HCT116 (cell line): ENCODE measurements at regions not wholly inside any gene's neighbourhood (a gene's known extent, or its start where the extent isn't known, plus 50 kb on each side); places are given as distances from the start of the nearest gene placed in this dataset.

Experiments used
- ATAC-seq: fragments of 200-7000 bp; cut with Tn5 transposase; 2 replicates; pipeline ENCODE4 v1.9.1; 2020; ENCODE audit warnings: mild to moderate bottlenecking, moderate library complexity
- BruUV-seq: library from RNA; stranded (reverse); fragments of 400-500 nt; replicated peaks from 2 replicates; lab custom pipeline; 2021; lab: Mats Ljungman, UMichigan
- CTCF ChIA-PET: fragments of 300-600 bp; sonication (Branson Sonifier 250); formaldehyde crosslinking; loops from one replicate; lab custom pipeline; 2021; ENCODE audit warnings: antibody characterized with exemption; lab: Charles Lee
- POLR2A ChIA-PET: fragments of 300-600, 350-600 bp; sonication (Branson Sonifier 250); formaldehyde crosslinking; loops from one replicate; lab custom pipeline; 2021; ENCODE audit warnings: antibody characterized with exemption; lab: Charles Lee
- RAD21 ChIA-PET, 2 experiments: fragments of 300-600 bp; sonication (Branson Sonifier 250); formaldehyde crosslinking; loops; one replicate each; lab custom pipeline; 2023; ENCODE audit warnings: low total read pairs in 2 of 2; ENCODE audit not compliant: uncharacterized antibody in 2 of 2, unreplicated experiment in 2 of 2, low non-redundant PET in 1 of 2; lab: Charles Lee
- DNase-seq: peaks from one replicate; pipeline ENCODE4 v3.0.0-alpha.2; 2010; ENCODE audit warnings: low read depth, low spot score
- H2AFZ ChIP-seq: fragments of 200-600 bp; shearing (Covaris generic), sonication (generic); 2 replicates; pipeline ENCODE4 v1.6.1; 2017; ENCODE audit warnings: low read depth, mixed run types, mixed read lengths, antibody characterized with exemption, low read length; ENCODE audit not compliant: poor library complexity, severe bottlenecking
- H3K27ac ChIP-seq: 2 replicates; pipeline ENCODE4 v1.5.1; 2012; ENCODE audit warnings: low read depth, low read length
- H3K27me3 ChIP-seq: fragments of 200-600 bp; sonication (generic); 2 replicates; pipeline ENCODE4 v1.6.1; 2016; ENCODE audit warnings: mixed run types, low read length, mixed read lengths; ENCODE audit not compliant: insufficient read depth
- H3K36me3 ChIP-seq, 2 experiments: fragments of 200-500 bp in 1 of 2; fragments of 200-600 bp in 1 of 2; sonication (Bioruptor generic) in 1 of 2; sonication (generic) in 1 of 2; 2 replicates each; pipeline versions ENCODE4 v1.5.1 to v1.6.1; 2014 to 2016; ENCODE audit warnings: low read length in 2 of 2, inconsistent platforms in 1 of 2, mixed read lengths in 1 of 2, mixed run types in 1 of 2; ENCODE audit not compliant: insufficient read depth in 2 of 2, control insufficient read depth in 1 of 2
- H3K4me1 ChIP-seq, 2 experiments: fragments of 200-600 bp in 1 of 2; sonication (generic) in 1 of 2; 2 replicates each; pipeline versions ENCODE4 v1.5.1 to v1.6.1; 2012 to 2017; ENCODE audit warnings: low read length in 2 of 2, inconsistent platforms in 1 of 2, mild to moderate bottlenecking in 1 of 2, mixed read lengths in 1 of 2, mixed run types in 1 of 2, moderate library complexity in 1 of 2; ENCODE audit not compliant: insufficient read depth in 2 of 2, control insufficient read depth in 1 of 2
- H3K4me2 ChIP-seq: fragments of 200-600 bp; sonication (generic); 2 replicates; pipeline ENCODE4 v1.6.1; 2017; ENCODE audit warnings: mixed run types, low read length, mixed read lengths
- H3K4me3 ChIP-seq, 2 experiments: fragments of 200-600 bp in 1 of 2; sonication (generic) in 1 of 2; replicated peaks in 1 of 2; 2 replicates each; pipeline ENCODE4 v1.5.1; 2011 to 2016; ENCODE audit warnings: low read length in 2 of 2, control low read depth in 1 of 2, low read depth in 1 of 2, mild to moderate bottlenecking in 1 of 2, mixed read lengths in 1 of 2, mixed run types in 1 of 2
- H3K79me2 ChIP-seq: fragments of 200-600 bp; sonication (generic); 2 replicates; pipeline ENCODE4 v1.6.1; 2017; ENCODE audit warnings: mild to moderate bottlenecking, mixed run types, low read length, moderate library complexity, mixed read lengths; ENCODE audit not compliant: insufficient read depth
- H3K9ac ChIP-seq: fragments of 200-600 bp; sonication (generic); 2 replicates; pipeline ENCODE4 v1.6.1; 2016; ENCODE audit warnings: low read length, mixed read lengths
- H3K9me2 ChIP-seq: fragments of 200-600 bp; sonication (generic), shearing (Covaris generic); 2 replicates; pipeline ENCODE4 v1.6.1; 2017; ENCODE audit warnings: mixed run types, mild to moderate bottlenecking, moderate library complexity; ENCODE audit not compliant: insufficient read depth
- H3K9me3 ChIP-seq, 2 experiments: fragments of 200-500 bp in 1 of 2; fragments of 200-600 bp in 1 of 2; sonication (Bioruptor generic) in 1 of 2; sonication (generic) in 1 of 2; 2 replicates each; pipeline ENCODE4 v1.6.1; 2014 to 2017; ENCODE audit warnings: low read length in 2 of 2, mixed read lengths in 2 of 2, inconsistent platforms in 1 of 2, low read depth in 1 of 2, mild to moderate bottlenecking in 1 of 2, mixed run types in 1 of 2, moderate library complexity in 1 of 2; ENCODE audit not compliant: control insufficient read depth in 1 of 2, insufficient read depth in 1 of 2
- H4K20me1 ChIP-seq: fragments of 200-600 bp; sonication (generic), shearing (Covaris generic); 2 replicates; pipeline ENCODE4 v1.6.1; 2017; ENCODE audit warnings: mixed run types, mild to moderate bottlenecking, moderate library complexity; ENCODE audit not compliant: insufficient read depth
- ATF3 ChIP-seq: IDR thresholded peaks from 2 replicates; pipeline ENCODE4 v1.6.1; 2012
- EGR1 ChIP-seq: IDR thresholded peaks from 2 replicates; pipeline ENCODE4 v1.6.1; 2012; ENCODE audit warnings: low read depth
- ELF1 ChIP-seq: IDR thresholded peaks from 2 replicates; pipeline ENCODE4 v1.6.1; 2012; ENCODE audit warnings: low read depth, borderline replicate concordance
- EZH2 ChIP-seq: fragments of 200-600 bp; sonication (generic); IDR thresholded peaks from 2 replicates; pipeline ENCODE4 v1.6.1; 2017; ENCODE audit warnings: antibody characterized with exemption, mixed run types
- MAX ChIP-seq: IDR thresholded peaks from 2 replicates; pipeline ENCODE4 v1.6.1; 2012
- POLR2A ChIP-seq: IDR thresholded peaks from 2 replicates; pipeline ENCODE4 v1.7.0; 2011; ENCODE audit warnings: borderline replicate concordance; ENCODE audit not compliant: insufficient read depth, insufficient read length; ENCODE audit errors: extremely low read depth
- RAD21 ChIP-seq: IDR thresholded peaks from 2 replicates; pipeline ENCODE4 v1.6.1; 2012; ENCODE audit warnings: low read depth, mild to moderate bottlenecking
- SIN3A ChIP-seq: IDR thresholded peaks from 2 replicates; pipeline ENCODE4 v1.6.1; 2012; ENCODE audit warnings: low read depth
- SP1 ChIP-seq: IDR thresholded peaks from 2 replicates; pipeline ENCODE4 v1.6.1; 2012; ENCODE audit warnings: low read depth
- SRF ChIP-seq: IDR thresholded peaks from 2 replicates; pipeline ENCODE4 v1.6.1; 2012; ENCODE audit warnings: low read depth
- ZFX ChIP-seq: fragments of 450-650 bp; IDR thresholded peaks from 2 replicates; pipeline ENCODE4 v1.6.1; 2017
- ZNF274 ChIP-seq: fragments of 200-500 bp; sonication (Bioruptor generic); IDR thresholded peaks from 2 replicates; pipeline ENCODE4 v1.6.1; 2014; ENCODE audit warnings: mild to moderate bottlenecking, low read depth, low read length, inconsistent platforms
- intact Hi-C: fragments of 100-400 bp; cut with micrococcal nuclease; formaldehyde crosslinking; loops from 2 replicates; pipeline ENCODE4 v1.10.0; 2022
- TF ChIP-seq, protein P1 (sequence below): IDR thresholded peaks from 2 replicates; pipeline ENCODE4 v1.6.1; 2011; ENCODE audit warnings: mild to moderate bottlenecking, low read length, moderate library complexity; ENCODE audit not compliant: insufficient replicate concordance; ENCODE audit errors: extremely low read depth
- TF ChIP-seq, protein P2 (sequence below), 3 experiments: fragments of 200-600 bp in 1 of 3; sonication (generic) in 1 of 3; IDR thresholded peaks in 2 of 3; conservative IDR thresholded peaks in 1 of 3; 2 replicates each; pipeline ENCODE4 v1.5.1; 2012 to 2017; ENCODE audit warnings: low read depth in 2 of 3, low read length in 2 of 3, antibody characterized with exemption in 1 of 3, borderline replicate concordance in 1 of 3, control low read depth in 1 of 3, mild to moderate bottlenecking in 1 of 3, mixed read lengths in 1 of 3, mixed run types in 1 of 3, moderate library complexity in 1 of 3; ENCODE audit not compliant: insufficient read depth in 1 of 3

DNA sequence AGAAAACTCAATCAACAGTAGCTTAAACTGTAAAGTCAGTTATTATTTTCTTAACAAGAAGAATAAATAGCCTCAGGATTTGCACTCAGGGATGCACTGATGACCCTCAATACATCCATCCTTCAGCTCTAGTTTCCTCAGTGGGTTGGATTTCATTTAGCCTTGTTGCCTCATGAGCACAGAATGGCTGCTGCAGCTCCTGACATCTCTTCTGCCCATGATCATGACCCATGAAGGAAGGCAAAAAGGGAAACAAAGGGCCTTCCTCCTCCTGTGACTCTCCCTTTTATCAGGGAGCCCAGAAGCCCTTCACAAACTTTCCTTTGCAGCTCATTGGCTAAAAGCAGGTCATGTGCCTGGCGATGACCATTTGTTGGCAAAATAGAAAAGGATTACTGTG lies 51.2 kb upstream of the KCNG1 start:
- H3K4me1 ChIP-seq = no peaks in the 10 kb centered on the region
- no TSS peak for BruUV-seq
- no peak overlapping the region for H3K4me3 ChIP-seq
- intact Hi-C loops = no loop called here
- POLR2A ChIA-PET = no interaction called here
- H3K9ac ChIP-seq = no peak overlapping the region
- no peaks in the 10 kb centered on the region for H3K36me3 ChIP-seq
- ATAC-seq = no peak
- CTCF ChIA-PET = interaction anchor here (0.6 kb wide), 1 partner anchor 32 kb away, joined by 5 read pairs; no protein-coding TSS in a partner anchor
- H3K27me3 ChIP-seq = peaks cover 14% of the 10 kb centered on the region; the same call in 1 of the 2 replicates
- H3K79me2 ChIP-seq = no peaks in the 10 kb centered on the region
- H3K9me2 ChIP-seq = no peaks in the 10 kb centered on the region
- no peak overlapping the region for H3K4me2 ChIP-seq
- no peak for DNase-seq
- no peaks in the 10 kb centered on the region for H3K9me3 ChIP-seq
- H4K20me1 ChIP-seq = no peaks in the 10 kb centered on the region
- TF ChIP-seq RAD21 (no peak), EGR1 (no peak), MAX (no peak), EZH2 (no peak), SP1 (no peak), ELF1 (no peak), SRF (no peak), ZNF274 (no peak), SIN3A (no peak), ZFX (no peak), POLR2A (no peak), ATF3 (no peak)
- TF ChIP-seq, protein P1, sequence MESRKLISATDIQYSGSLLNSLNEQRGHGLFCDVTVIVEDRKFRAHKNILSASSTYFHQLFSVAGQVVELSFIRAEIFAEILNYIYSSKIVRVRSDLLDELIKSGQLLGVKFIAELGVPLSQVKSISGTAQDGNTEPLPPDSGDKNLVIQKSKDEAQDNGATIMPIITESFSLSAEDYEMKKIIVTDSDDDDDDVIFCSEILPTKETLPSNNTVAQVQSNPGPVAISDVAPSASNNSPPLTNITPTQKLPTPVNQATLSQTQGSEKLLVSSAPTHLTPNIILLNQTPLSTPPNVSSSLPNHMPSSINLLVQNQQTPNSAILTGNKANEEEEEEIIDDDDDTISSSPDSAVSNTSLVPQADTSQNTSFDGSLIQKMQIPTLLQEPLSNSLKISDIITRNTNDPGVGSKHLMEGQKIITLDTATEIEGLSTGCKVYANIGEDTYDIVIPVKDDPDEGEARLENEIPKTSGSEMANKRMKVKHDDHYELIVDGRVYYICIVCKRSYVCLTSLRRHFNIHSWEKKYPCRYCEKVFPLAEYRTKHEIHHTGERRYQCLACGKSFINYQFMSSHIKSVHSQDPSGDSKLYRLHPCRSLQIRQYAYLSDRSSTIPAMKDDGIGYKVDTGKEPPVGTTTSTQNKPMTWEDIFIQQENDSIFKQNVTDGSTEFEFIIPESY = no peak
- TF ChIP-seq, protein P2, sequence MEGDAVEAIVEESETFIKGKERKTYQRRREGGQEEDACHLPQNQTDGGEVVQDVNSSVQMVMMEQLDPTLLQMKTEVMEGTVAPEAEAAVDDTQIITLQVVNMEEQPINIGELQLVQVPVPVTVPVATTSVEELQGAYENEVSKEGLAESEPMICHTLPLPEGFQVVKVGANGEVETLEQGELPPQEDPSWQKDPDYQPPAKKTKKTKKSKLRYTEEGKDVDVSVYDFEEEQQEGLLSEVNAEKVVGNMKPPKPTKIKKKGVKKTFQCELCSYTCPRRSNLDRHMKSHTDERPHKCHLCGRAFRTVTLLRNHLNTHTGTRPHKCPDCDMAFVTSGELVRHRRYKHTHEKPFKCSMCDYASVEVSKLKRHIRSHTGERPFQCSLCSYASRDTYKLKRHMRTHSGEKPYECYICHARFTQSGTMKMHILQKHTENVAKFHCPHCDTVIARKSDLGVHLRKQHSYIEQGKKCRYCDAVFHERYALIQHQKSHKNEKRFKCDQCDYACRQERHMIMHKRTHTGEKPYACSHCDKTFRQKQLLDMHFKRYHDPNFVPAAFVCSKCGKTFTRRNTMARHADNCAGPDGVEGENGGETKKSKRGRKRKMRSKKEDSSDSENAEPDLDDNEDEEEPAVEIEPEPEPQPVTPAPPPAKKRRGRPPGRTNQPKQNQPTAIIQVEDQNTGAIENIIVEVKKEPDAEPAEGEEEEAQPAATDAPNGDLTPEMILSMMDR (IDR thresholded peaks at IDR 0.05 in 2 of 3, conservative IDR thresholded peaks at IDR 0.05 in 1 of 3; ENCODE audit: borderline replicate concordance in 1 of 3, insufficient read depth in 1 of 3, low read depth in 2 of 3, low read length in 2 of 3) = no peak
- no peak overlapping the region for H2AFZ ChIP-seq
- RAD21 ChIA-PET = no interaction called here
- H3K27ac ChIP-seq = no peak overlapping the region
